ENCODE measurements at regions not wholly inside any gene's neighbourhood (a gene's known extent, or its start where the extent isn't known, plus 50 kb on each side); places are given as distances from the start of the nearest gene placed in this dataset.

DNA sequence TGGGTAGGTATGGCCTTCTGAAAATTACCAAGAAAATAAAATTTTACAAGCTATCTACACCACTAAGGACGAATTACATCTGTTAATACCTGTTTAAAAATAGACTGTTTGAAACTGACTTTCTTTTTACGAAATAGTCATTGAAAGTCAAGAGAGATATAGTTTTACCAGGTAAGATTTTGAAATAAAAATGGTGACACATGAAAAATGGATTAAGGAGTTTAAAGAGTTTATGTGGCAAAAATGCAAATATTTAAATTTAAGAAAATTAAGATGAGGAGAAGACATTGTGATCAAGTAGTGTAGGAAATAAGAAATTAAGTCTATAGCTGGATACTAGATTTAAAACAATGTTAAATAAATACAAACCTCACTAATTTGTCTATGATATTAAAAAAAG, 271.5 kb downstream of the TRIB2 start:
- TF ChIP-seq SP1 (IDR thresholded peaks at IDR 0.05) (no peak), FOXK2 (IDR thresholded peaks at IDR 0.05) (no peak), ELF4 (IDR thresholded peaks at IDR 0.05) (no peak), ARNT (IDR thresholded peaks at IDR 0.05) (no peak), SUZ12 (IDR thresholded peaks at IDR 0.05) (no peak), BHLHE40 (IDR thresholded peaks at IDR 0.05; ENCODE audit: borderline replicate concordance) (no peak), FOXA1 (IDR thresholded peaks at IDR 0.05) (no peak), PKNOX1 (IDR thresholded peaks at IDR 0.05) (no peak), FOXM1 (IDR thresholded peaks at IDR 0.05; ENCODE audit: borderline replicate concordance) (no peak)

All from HEK293T (cell line).